GM12873 (cell line): ENCODE measurements at regions not wholly inside any gene's neighbourhood (a gene's known extent, or its start where the extent isn't known, plus 50 kb on each side); places are given as distances from the start of the nearest gene placed in this dataset.

Experiments used
- CTCF ChIP-seq: IDR thresholded peaks from 2 replicates; pipeline ENCODE4 v1.5.1; 2012; ENCODE audit warnings: low read depth, mild to moderate bottlenecking, moderate library complexity, low read length, control low read depth; ENCODE audit not compliant: insufficient read depth; ENCODE audit errors: missing control alignments

DNA sequence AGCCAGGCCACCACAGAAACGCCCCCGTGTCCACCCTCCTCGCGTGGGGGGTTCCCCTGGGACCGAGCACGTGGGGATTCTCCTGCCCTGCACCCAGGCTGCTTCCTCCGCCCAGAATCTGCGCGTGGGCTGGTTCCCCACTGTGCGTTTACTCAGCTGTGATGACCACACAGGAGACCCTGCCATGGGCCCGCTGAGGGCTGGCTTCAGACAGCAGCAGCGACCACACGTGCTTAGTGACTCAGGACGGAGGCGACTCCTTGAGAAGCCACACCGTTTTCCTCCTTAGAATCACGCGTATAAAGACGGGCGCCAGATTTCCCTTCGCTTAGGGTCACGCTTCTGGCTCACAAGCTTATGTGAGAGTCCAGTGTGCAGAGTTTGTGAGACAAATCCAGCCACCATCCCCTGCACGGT lies 63.9 kb upstream of the PDE10A start:
- no peak for TF ChIP-seq CTCF

- TF ChIP-seq CTCF: no peak
Observed at GRCh38 chr6:165726290-165726875, 63.3 kb upstream of the PDE10A start.

GRCh38 chr6:165725201-165725600 lies 62.2 kb upstream of the PDE10A start:
- TF ChIP-seq CTCF: peak; percentile 3

- TF ChIP-seq CTCF: no peak
Observed at GRCh38 chr6:165723326-165723725, 60.3 kb upstream of the PDE10A start.

DNA sequence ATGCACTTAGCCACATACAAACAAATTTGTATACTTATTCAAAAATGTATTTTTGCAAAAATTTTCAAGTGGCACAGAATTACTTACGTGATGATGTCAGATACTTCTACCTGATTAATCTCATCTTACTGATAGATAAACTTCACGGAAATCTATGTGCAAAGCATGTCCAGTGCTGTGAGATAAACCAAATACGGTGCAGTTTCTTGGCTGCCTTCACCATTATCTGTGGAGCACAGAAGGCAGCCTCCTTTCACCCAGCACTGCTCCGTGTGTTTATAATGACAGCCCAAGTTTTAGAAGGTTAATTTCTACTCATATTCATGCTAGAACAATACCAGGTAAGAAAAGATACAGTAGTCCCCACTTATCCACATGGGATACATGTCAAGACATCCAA lies 59.0 kb upstream of the PDE10A start:
- TF ChIP-seq CTCF: no peak

DNA sequence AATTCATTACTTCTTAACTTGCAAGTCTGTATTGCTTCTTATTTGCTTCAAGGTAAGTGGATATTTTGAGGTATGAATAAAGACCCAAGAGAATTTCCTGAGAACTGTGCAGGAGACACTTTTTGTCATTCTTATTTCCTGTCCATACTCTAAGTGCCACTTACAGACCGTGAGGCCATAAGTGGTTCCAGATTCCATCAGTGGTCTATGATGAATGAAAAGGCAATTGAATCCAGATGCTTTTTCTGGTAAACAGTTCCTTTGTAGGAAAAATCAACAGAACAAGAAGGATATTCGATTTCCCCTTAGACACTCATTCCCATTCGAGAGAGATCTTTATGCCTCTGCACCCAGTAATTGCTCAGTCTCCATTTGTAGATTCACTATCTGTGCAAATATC lies 58.3 kb upstream of the PDE10A start:
- TF ChIP-seq CTCF: no peak

DNA sequence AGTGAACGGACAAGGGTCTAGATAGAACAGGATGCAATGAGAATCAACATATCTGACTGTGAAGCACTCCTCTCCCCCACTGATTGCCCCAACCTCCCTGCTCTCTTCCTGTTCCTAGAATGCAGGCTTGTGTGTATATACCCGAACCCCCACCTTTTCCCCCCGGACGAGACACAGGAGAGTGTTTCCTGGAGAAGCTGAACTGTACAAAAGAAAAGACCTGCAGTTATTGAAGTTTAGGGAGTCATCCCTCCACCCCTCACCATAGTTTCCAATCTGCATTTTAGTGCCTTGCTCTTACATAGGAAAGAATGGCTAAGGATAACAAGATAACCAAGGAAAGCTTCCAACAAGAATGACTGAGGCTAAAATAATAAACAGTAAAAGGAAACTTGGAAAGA lies 55.5 kb upstream of the PDE10A start:
- TF ChIP-seq CTCF: no peak
